ENCODE measurements at regions not wholly inside any gene's neighbourhood (a gene's known extent, or its start where the extent isn't known, plus 50 kb on each side); places are given as distances from the start of the nearest gene placed in this dataset.
A peak's percentile ranks its signal among the peaks of the same experiment; 100 is the strongest.

DNA sequence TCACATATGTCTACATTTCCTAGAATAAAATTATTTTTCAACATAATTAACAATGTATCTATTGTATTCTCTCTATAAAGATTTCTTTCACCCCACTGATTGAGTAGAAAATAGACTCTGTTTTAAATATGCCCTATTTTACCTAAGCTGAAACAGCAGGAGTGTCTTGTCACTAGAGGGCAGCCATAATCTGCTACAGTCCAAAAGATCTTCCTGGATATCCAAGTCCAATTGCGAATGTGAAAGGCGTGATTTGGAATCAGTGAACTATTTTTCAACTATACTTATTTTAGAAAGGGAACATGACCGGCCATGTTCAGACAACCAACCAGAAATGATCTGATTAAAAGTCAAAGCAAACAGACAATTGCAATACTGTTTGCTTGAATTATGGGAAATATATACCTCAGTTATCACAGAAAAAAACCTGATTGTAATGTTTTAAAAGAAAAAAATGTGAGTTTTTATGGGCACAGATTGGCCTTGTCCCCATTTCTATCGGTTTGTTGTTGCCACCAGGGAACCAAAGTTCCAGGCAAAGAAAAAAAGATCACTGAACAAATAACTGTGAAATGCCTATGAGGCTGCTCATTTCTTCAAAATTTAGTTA, 1211.0 kb upstream of the ADGRL4 start:
- no peak overlapping the region for H3K9ac ChIP-seq (ENCODE audit: low read length)
- no peaks in the 10 kb centered on the region for H3K36me3 ChIP-seq (ENCODE audit: insufficient read depth, low read length)
- H3K9me2 ChIP-seq (ENCODE audit: low read depth, low read length), result no peaks in the 10 kb centered on the region
- no peak overlapping the region for H2AFZ ChIP-seq (ENCODE audit: low read length)
- H3K4me1 ChIP-seq (ENCODE audit: insufficient read depth, low read length, severe bottlenecking), result no peaks in the 10 kb centered on the region
- H4K20me1 ChIP-seq (ENCODE audit: insufficient read depth, low read length), result no peaks in the 10 kb centered on the region
- no peak overlapping the region for H3K4me2 ChIP-seq (ENCODE audit: low read length)
- no peaks in the 10 kb centered on the region for H3K9me3 ChIP-seq (ENCODE audit: low read length)
- no peaks in the 10 kb centered on the region for H3F3A ChIP-seq (ENCODE audit: insufficient read depth, low read length)
- no peak overlapping the region for H3K27ac ChIP-seq (ENCODE audit: low read depth, low read length, poor library complexity, severe bottlenecking)
- H3K27me3 ChIP-seq (ENCODE audit: insufficient read depth, low read length), result no peaks in the 10 kb centered on the region
- no peaks in the 10 kb centered on the region for H3K79me2 ChIP-seq (ENCODE audit: insufficient read depth, low read length)
- TF ChIP-seq, protein P1, sequence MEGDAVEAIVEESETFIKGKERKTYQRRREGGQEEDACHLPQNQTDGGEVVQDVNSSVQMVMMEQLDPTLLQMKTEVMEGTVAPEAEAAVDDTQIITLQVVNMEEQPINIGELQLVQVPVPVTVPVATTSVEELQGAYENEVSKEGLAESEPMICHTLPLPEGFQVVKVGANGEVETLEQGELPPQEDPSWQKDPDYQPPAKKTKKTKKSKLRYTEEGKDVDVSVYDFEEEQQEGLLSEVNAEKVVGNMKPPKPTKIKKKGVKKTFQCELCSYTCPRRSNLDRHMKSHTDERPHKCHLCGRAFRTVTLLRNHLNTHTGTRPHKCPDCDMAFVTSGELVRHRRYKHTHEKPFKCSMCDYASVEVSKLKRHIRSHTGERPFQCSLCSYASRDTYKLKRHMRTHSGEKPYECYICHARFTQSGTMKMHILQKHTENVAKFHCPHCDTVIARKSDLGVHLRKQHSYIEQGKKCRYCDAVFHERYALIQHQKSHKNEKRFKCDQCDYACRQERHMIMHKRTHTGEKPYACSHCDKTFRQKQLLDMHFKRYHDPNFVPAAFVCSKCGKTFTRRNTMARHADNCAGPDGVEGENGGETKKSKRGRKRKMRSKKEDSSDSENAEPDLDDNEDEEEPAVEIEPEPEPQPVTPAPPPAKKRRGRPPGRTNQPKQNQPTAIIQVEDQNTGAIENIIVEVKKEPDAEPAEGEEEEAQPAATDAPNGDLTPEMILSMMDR (IDR thresholded peaks at IDR 0.05; ENCODE audit: low read length), result peak; percentile 46
- no peak for TF ChIP-seq EZH2 (IDR thresholded peaks at IDR 0.05; ENCODE audit: borderline replicate concordance, low read length)
- H3K4me3 ChIP-seq (ENCODE audit: low read depth, low read length, poor library complexity, severe bottlenecking), result no peak overlapping the region

DNA sequence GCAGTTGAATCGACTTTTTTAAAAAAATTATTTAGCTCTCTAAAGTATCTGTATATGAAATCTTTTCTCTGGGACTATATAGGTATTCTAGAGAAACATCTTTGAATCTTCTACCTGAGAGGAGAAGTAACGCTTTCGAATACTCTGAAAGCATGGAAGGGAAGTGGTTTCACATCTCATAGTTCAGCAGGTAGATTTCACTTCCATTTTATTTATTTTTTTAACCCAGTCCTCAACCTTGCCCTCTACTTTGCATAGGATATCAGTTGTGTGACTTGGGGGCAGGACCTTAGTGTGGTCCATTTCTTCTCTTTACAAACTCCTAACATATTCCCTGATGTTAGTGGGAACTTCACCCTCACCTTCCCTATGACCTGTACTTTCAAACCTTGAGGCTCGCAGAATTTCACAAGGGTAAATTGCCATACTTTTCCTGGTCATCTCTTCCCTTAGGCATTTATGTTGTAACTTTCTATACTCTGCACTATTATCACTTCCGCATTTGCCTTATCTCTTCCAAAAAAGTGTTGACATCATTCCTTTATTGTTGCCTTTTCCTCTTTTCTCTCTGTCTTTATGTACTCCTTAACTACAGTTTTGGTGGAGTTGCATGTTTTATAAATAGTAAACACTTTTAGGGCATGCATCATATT, 1208.5 kb upstream of the ADGRL4 start:
- Histone ChIP-seq H3K9ac (ENCODE audit: low read length) (no peak overlapping the region), H3K36me3 (ENCODE audit: insufficient read depth, low read length) (no peaks in the 10 kb centered on the region), H3K9me2 (ENCODE audit: low read depth, low read length) (no peaks in the 10 kb centered on the region), H3K27me3 (ENCODE audit: insufficient read depth, low read length) (no peaks in the 10 kb centered on the region), H2AFZ (ENCODE audit: low read length) (no peak overlapping the region), H3K9me3 (ENCODE audit: low read length) (no peaks in the 10 kb centered on the region), H3K27ac (ENCODE audit: low read depth, low read length, poor library complexity, severe bottlenecking) (no peak overlapping the region), H3K4me2 (ENCODE audit: low read length) (no peak overlapping the region), H3K4me1 (ENCODE audit: insufficient read depth, low read length, severe bottlenecking) (no peaks in the 10 kb centered on the region), H4K20me1 (ENCODE audit: insufficient read depth, low read length) (no peaks in the 10 kb centered on the region), H3K4me3 (ENCODE audit: low read depth, low read length, poor library complexity, severe bottlenecking) (no peak overlapping the region), H3K79me2 (ENCODE audit: insufficient read depth, low read length) (no peaks in the 10 kb centered on the region), H3F3A (ENCODE audit: insufficient read depth, low read length) (no peaks in the 10 kb centered on the region)
- TF ChIP-seq, protein P1 (IDR thresholded peaks at IDR 0.05; ENCODE audit: low read length), result no peak
- no peak for TF ChIP-seq EZH2 (IDR thresholded peaks at IDR 0.05; ENCODE audit: borderline replicate concordance, low read length)

DNA sequence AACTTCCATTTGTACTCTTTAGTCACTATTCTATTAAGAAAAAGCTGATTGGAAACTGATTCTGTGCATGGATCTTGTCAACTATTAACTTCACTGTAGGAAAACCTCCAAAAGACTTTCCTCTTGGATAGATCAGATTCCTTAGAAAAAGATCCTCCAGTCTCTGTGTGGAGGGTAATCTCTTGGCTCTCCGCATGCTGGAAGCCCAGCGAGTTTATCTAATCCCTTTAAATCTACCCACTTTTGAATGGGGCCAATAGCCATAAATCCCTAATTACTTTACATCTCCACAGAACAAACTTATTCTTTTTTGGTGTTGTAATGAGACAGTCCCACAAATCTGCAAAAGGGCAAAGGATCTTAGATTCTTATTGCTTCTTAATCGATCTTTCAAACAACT, 1206.4 kb upstream of the ADGRL4 start:
- no peak overlapping the region for H2AFZ ChIP-seq (ENCODE audit: low read length)
- no peaks in the 10 kb centered on the region for H3K4me1 ChIP-seq (ENCODE audit: insufficient read depth, low read length, severe bottlenecking)
- H3K9me2 ChIP-seq (ENCODE audit: low read depth, low read length), result no peaks in the 10 kb centered on the region
- TF ChIP-seq, protein P1 (IDR thresholded peaks at IDR 0.05; ENCODE audit: low read length), result no peak
- no peak for TF ChIP-seq EZH2 (IDR thresholded peaks at IDR 0.05; ENCODE audit: borderline replicate concordance, low read length)
- H3F3A ChIP-seq (ENCODE audit: insufficient read depth, low read length), result no peaks in the 10 kb centered on the region
- H3K4me3 ChIP-seq (ENCODE audit: low read depth, low read length, poor library complexity, severe bottlenecking), result no peak overlapping the region
- no peak overlapping the region for H3K27ac ChIP-seq (ENCODE audit: low read depth, low read length, poor library complexity, severe bottlenecking)
- H3K4me2 ChIP-seq (ENCODE audit: low read length), result no peak overlapping the region
- no peaks in the 10 kb centered on the region for H4K20me1 ChIP-seq (ENCODE audit: insufficient read depth, low read length)
- no peaks in the 10 kb centered on the region for H3K9me3 ChIP-seq (ENCODE audit: low read length)
- H3K27me3 ChIP-seq (ENCODE audit: insufficient read depth, low read length), result no peaks in the 10 kb centered on the region
- no peaks in the 10 kb centered on the region for H3K79me2 ChIP-seq (ENCODE audit: insufficient read depth, low read length)
- H3K36me3 ChIP-seq (ENCODE audit: insufficient read depth, low read length), result no peaks in the 10 kb centered on the region
- H3K9ac ChIP-seq (ENCODE audit: low read length), result no peak overlapping the region
